ENCODE measurements at regions not wholly inside any gene's neighbourhood (a gene's known extent, or its start where the extent isn't known, plus 50 kb on each side); places are given as distances from the start of the nearest gene placed in this dataset.

DNA sequence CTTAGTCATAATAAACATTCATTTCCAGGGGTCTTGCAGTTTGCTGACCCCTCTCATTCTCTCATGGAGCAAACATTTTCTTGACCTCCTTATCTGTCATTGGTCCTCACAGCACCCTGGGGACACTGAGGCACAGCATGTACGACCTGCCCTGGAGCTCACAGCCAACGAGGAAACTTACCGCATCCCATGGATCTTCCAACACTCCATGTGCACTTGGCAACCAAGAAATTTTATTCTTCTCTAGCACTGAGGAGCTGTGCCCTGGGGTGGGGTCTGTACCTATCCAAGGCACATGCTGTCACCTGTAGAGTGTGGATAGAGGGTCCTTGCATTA is 69.4 kb upstream of the IGLL5 start:
- H3K36me3 ChIP-seq (ENCODE audit: insufficient read depth, low read length) = no peaks in the 10 kb centered on the region
- no peaks in the 10 kb centered on the region for H4K20me1 ChIP-seq (ENCODE audit: insufficient read depth)
- TF ChIP-seq RAD21 (conservative IDR thresholded peaks at IDR 0.05) (no peak), EZH2 (IDR thresholded peaks at IDR 0.05; ENCODE audit: borderline replicate concordance, insufficient read depth, low read length, poor library complexity, severe bottlenecking) (no peak), POLR2AphosphoS5 (IDR thresholded peaks at IDR 0.05) (no peak), TAF1 (IDR thresholded peaks at IDR 0.05; ENCODE audit: low read depth) (no peak), EP300 (conservative IDR thresholded peaks at IDR 0.05; ENCODE audit: poor library complexity, severe bottlenecking) (no peak), SMC3 (conservative IDR thresholded peaks at IDR 0.05; ENCODE audit: poor library complexity) (no peak), MXI1 (conservative IDR thresholded peaks at IDR 0.05; ENCODE audit: poor library complexity, severe bottlenecking) (no peak)
- TF ChIP-seq, protein P1, sequence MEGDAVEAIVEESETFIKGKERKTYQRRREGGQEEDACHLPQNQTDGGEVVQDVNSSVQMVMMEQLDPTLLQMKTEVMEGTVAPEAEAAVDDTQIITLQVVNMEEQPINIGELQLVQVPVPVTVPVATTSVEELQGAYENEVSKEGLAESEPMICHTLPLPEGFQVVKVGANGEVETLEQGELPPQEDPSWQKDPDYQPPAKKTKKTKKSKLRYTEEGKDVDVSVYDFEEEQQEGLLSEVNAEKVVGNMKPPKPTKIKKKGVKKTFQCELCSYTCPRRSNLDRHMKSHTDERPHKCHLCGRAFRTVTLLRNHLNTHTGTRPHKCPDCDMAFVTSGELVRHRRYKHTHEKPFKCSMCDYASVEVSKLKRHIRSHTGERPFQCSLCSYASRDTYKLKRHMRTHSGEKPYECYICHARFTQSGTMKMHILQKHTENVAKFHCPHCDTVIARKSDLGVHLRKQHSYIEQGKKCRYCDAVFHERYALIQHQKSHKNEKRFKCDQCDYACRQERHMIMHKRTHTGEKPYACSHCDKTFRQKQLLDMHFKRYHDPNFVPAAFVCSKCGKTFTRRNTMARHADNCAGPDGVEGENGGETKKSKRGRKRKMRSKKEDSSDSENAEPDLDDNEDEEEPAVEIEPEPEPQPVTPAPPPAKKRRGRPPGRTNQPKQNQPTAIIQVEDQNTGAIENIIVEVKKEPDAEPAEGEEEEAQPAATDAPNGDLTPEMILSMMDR (IDR thresholded peaks at IDR 0.05; ENCODE audit: poor library complexity, severe bottlenecking) = no peak
- TF ChIP-seq, protein P2, sequence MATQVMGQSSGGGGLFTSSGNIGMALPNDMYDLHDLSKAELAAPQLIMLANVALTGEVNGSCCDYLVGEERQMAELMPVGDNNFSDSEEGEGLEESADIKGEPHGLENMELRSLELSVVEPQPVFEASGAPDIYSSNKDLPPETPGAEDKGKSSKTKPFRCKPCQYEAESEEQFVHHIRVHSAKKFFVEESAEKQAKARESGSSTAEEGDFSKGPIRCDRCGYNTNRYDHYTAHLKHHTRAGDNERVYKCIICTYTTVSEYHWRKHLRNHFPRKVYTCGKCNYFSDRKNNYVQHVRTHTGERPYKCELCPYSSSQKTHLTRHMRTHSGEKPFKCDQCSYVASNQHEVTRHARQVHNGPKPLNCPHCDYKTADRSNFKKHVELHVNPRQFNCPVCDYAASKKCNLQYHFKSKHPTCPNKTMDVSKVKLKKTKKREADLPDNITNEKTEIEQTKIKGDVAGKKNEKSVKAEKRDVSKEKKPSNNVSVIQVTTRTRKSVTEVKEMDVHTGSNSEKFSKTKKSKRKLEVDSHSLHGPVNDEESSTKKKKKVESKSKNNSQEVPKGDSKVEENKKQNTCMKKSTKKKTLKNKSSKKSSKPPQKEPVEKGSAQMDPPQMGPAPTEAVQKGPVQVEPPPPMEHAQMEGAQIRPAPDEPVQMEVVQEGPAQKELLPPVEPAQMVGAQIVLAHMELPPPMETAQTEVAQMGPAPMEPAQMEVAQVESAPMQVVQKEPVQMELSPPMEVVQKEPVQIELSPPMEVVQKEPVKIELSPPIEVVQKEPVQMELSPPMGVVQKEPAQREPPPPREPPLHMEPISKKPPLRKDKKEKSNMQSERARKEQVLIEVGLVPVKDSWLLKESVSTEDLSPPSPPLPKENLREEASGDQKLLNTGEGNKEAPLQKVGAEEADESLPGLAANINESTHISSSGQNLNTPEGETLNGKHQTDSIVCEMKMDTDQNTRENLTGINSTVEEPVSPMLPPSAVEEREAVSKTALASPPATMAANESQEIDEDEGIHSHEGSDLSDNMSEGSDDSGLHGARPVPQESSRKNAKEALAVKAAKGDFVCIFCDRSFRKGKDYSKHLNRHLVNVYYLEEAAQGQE (IDR thresholded peaks at IDR 0.05; ENCODE audit: borderline replicate concordance) = no peak
- no peak overlapping the region for H2AFZ ChIP-seq (ENCODE audit: low read depth, low read length)
- H3K27ac ChIP-seq (ENCODE audit: low read length) = no peak overlapping the region
- H3K9me3 ChIP-seq (ENCODE audit: low read length) = no peaks in the 10 kb centered on the region
- no peaks in the 10 kb centered on the region for H3F3A ChIP-seq (ENCODE audit: insufficient read depth, low read length, poor library complexity, severe bottlenecking)
- H3K9me2 ChIP-seq (ENCODE audit: insufficient read depth, low read length) = no peaks in the 10 kb centered on the region
- no peak overlapping the region for H3K4me2 ChIP-seq (ENCODE audit: low read length)
- H3K79me2 ChIP-seq (replicated peaks; ENCODE audit: insufficient read depth, low read length) = no peaks in the 10 kb centered on the region
- no peak overlapping the region for H3K4me3 ChIP-seq (ENCODE audit: low read length)
- no peaks in the 10 kb centered on the region for H3K27me3 ChIP-seq (ENCODE audit: insufficient read depth, low read depth, low read length)
- H3K9ac ChIP-seq (ENCODE audit: low read length) = no peak overlapping the region

DNA sequence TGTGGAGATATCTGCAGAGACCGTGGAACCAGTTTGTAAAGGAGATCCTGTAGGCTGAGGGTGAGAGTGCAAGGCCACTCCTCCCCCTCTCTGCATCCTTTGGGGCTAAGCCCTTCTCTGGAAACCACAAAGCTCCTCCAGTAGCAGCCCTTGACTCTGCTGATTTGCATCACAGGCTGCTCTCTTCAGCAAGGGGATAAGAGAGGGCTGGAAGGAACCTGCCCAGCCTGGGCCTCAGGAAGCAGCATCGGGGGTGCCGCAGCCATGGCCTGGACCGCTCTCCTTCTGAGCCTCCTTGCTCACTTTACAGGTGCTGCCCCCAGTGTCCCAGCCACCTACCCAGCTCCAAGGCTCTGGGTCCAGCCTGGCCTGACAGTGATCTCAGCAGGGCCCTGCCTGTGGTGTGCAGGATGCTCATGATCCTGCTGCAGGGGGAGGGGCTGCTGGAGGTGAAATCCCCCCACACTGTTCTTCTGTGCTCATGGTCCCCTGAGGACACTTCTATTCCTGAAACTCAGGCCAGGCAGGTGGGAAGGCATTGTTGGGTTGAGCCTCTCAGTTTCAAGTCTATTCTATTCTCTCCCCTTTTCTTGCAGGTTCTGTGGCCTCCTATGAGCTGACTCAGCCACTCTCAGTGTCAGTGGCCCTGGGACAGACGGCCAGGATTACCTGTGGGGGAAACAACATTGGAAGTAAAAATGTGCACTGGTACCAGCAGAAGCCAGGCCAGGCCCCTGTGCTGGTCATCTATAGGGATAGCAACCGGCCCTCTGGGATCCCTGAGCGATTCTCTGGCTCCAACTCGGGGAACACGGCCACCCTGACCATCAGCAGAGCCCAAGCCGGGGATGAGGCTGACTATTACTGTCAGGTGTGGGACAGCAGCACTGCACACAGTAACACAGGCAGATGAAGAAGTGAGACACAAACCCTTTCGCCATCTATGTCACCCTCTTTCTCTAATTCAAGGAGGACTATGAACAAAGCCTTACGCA is 68.5 kb upstream of the IGLL5 start:
- Histone ChIP-seq H3K27ac (ENCODE audit: low read length) (no peak overlapping the region), H3K4me2 (ENCODE audit: low read length) (no peak overlapping the region), H3F3A (ENCODE audit: insufficient read depth, low read length, poor library complexity, severe bottlenecking) (no peaks in the 10 kb centered on the region), H3K9me2 (ENCODE audit: insufficient read depth, low read length) (no peaks in the 10 kb centered on the region), H3K36me3 (ENCODE audit: insufficient read depth, low read length) (no peaks in the 10 kb centered on the region), H3K27me3 (ENCODE audit: insufficient read depth, low read depth, low read length) (no peaks in the 10 kb centered on the region), H3K9ac (ENCODE audit: low read length) (no peak overlapping the region), H4K20me1 (ENCODE audit: insufficient read depth) (no peaks in the 10 kb centered on the region), H3K79me2 (replicated peaks; ENCODE audit: insufficient read depth, low read length) (no peaks in the 10 kb centered on the region), H3K9me3 (ENCODE audit: low read length) (no peaks in the 10 kb centered on the region), H3K4me3 (ENCODE audit: low read length) (no peak overlapping the region), H2AFZ (ENCODE audit: low read depth, low read length) (no peak overlapping the region)
- TF ChIP-seq, protein P1 (IDR thresholded peaks at IDR 0.05; ENCODE audit: poor library complexity, severe bottlenecking) = no peak
- no peak for TF ChIP-seq TAF1 (IDR thresholded peaks at IDR 0.05; ENCODE audit: low read depth)
- no peak for TF ChIP-seq EZH2 (IDR thresholded peaks at IDR 0.05; ENCODE audit: borderline replicate concordance, insufficient read depth, low read length, poor library complexity, severe bottlenecking)
- TF ChIP-seq, protein P2 (IDR thresholded peaks at IDR 0.05; ENCODE audit: borderline replicate concordance) = no peak
- no peak for TF ChIP-seq MXI1 (conservative IDR thresholded peaks at IDR 0.05; ENCODE audit: poor library complexity, severe bottlenecking)
- TF ChIP-seq EP300 (conservative IDR thresholded peaks at IDR 0.05; ENCODE audit: poor library complexity, severe bottlenecking) = no peak
- TF ChIP-seq SMC3 (conservative IDR thresholded peaks at IDR 0.05; ENCODE audit: poor library complexity) = no peak
- no peak for TF ChIP-seq POLR2AphosphoS5 (IDR thresholded peaks at IDR 0.05)
- TF ChIP-seq RAD21 (conservative IDR thresholded peaks at IDR 0.05) = no peak

All from neural cell (in vitro differentiated cells).